ENCODE measurements at regions not wholly inside any gene's neighbourhood (a gene's known extent, or its start where the extent isn't known, plus 50 kb on each side); places are given as distances from the start of the nearest gene placed in this dataset.

DNA sequence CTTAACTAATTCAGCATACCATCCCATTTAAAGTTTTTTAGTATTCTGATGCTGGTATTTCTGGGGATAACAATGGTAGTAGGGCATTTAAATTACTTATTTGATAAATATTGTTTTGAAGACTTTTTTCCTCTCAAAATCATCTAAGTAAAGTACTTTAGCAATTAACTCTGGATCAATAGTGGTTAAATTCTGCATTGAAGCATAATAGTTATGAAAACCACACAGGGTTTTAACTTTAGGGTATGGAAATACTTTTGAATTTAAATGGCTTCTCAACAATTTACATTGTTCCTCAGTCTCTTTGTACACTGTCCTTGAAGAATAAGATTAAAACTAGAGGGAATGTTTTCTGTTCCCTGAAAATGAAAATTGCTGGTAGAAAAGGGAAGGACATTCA lies 202.6 kb upstream of the STEAP4 start:
- Histone ChIP-seq H3K4me3 (replicated peaks in 1 of 3; ENCODE audit: insufficient read depth in 1 of 3, low read depth in 2 of 3, low read length in 3 of 3) (no peak overlapping the region), H3K27me3 (ENCODE audit: control insufficient read depth in 1 of 2, insufficient read depth in 2 of 2, low read length in 2 of 2) (no peaks in the 10 kb centered on the region), H3K4me1 (ENCODE audit: insufficient read depth, low read length) (no peaks in the 10 kb centered on the region), H3K9me3 (ENCODE audit: low read length) (peaks cover 6% of the 10 kb centered on the region), H4K20me1 (ENCODE audit: insufficient read depth, low read length) (no peaks in the 10 kb centered on the region), H3K36me3 (replicated peaks in 1 of 2; ENCODE audit: control insufficient read depth in 1 of 2, insufficient read depth in 2 of 2, low read length in 2 of 2) (no peaks in the 10 kb centered on the region), H2AFZ (ENCODE audit: low read length) (no peak overlapping the region), H3K9ac (ENCODE audit: insufficient read depth, low read depth, low read length) (no peak overlapping the region), H3K4me2 (ENCODE audit: low read depth, low read length) (no peak overlapping the region), H3K27ac (ENCODE audit: extremely low read length, insufficient read depth, low read length) (no peak overlapping the region), H3K79me2 (ENCODE audit: insufficient read depth, low read length) (no peaks in the 10 kb centered on the region)
- no peak for FAIRE-seq
- ChIA-PET CTCF (ENCODE audit: low intra/inter-chr PET ratio, low total read pairs) (no interaction called here), POLR2A (no interaction called here)
- no peak for ATAC-seq
- in situ Hi-C loops (cut with HindIII; ENCODE audit: extremely low pct_ligation_motif_present, low pct_unique_long_range_greater_than_20kb) (no loop called here), intact Hi-C loops (cut with micrococcal nuclease; ENCODE audit: unreplicated experiment) (no loop called here)
- TF ChIP-seq, protein P1, sequence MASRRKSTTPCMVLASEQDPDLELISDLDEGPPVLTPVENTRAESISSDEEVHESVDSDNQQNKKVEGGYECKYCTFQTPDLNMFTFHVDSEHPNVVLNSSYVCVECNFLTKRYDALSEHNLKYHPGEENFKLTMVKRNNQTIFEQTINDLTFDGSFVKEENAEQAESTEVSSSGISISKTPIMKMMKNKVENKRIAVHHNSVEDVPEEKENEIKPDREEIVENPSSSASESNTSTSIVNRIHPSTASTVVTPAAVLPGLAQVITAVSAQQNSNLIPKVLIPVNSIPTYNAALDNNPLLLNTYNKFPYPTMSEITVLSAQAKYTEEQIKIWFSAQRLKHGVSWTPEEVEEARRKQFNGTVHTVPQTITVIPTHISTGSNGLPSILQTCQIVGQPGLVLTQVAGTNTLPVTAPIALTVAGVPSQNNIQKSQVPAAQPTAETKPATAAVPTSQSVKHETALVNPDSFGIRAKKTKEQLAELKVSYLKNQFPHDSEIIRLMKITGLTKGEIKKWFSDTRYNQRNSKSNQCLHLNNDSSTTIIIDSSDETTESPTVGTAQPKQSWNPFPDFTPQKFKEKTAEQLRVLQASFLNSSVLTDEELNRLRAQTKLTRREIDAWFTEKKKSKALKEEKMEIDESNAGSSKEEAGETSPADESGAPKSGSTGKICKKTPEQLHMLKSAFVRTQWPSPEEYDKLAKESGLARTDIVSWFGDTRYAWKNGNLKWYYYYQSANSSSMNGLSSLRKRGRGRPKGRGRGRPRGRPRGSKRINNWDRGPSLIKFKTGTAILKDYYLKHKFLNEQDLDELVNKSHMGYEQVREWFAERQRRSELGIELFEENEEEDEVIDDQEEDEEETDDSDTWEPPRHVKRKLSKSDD (CRISPR knock-in tag; IDR thresholded peaks at IDR 0.05; ENCODE audit: low read depth): no peak
- TF ChIP-seq NCOA2 (CRISPR knock-in tag; IDR thresholded peaks at IDR 0.05) (no peak), MATR3 (CRISPR knock-in tag; IDR thresholded peaks at IDR 0.05) (no peak), HMGA1 (CRISPR knock-in tag; conservative IDR thresholded peaks at IDR 0.05) (no peak), GTF3A (CRISPR knock-in tag; conservative IDR thresholded peaks at IDR 0.05) (no peak), CENPT (CRISPR knock-in tag; IDR thresholded peaks at IDR 0.05; ENCODE audit: low read depth) (no peak)
- TF ChIP-seq, protein P2, sequence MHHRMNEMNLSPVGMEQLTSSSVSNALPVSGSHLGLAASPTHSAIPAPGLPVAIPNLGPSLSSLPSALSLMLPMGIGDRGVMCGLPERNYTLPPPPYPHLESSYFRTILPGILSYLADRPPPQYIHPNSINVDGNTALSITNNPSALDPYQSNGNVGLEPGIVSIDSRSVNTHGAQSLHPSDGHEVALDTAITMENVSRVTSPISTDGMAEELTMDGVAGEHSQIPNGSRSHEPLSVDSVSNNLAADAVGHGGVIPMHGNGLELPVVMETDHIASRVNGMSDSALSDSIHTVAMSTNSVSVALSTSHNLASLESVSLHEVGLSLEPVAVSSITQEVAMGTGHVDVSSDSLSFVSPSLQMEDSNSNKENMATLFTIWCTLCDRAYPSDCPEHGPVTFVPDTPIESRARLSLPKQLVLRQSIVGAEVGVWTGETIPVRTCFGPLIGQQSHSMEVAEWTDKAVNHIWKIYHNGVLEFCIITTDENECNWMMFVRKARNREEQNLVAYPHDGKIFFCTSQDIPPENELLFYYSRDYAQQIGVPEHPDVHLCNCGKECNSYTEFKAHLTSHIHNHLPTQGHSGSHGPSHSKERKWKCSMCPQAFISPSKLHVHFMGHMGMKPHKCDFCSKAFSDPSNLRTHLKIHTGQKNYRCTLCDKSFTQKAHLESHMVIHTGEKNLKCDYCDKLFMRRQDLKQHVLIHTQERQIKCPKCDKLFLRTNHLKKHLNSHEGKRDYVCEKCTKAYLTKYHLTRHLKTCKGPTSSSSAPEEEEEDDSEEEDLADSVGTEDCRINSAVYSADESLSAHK (CRISPR knock-in tag; IDR thresholded peaks at IDR 0.05; ENCODE audit: borderline replicate concordance): no peak
- DNase-seq (ENCODE audit: low spot score): no peak
- BruUV-seq (replicated peaks): no TSS peak
